ACC112 (cell line): ENCODE measurements at regions not wholly inside any gene's neighbourhood (a gene's known extent, or its start where the extent isn't known, plus 50 kb on each side); places are given as distances from the start of the nearest gene placed in this dataset.

Source experiments
- H2AFZ ChIP-seq: fragments of 200-600 bp; sonication (generic); one replicate; pipeline ENCODE4 v1.6.0; 2017; ENCODE audit warnings: antibody characterized with exemption, low read length; ENCODE audit not compliant: unreplicated experiment
- H3K27ac ChIP-seq: fragments of 200-600 bp; sonication (generic); 2 replicates; pipeline ENCODE4 v1.5.1; 2014; ENCODE audit warnings: low read depth, mild to moderate bottlenecking, antibody characterized with exemption, low read length, moderate library complexity
- H3K27me3 ChIP-seq: fragments of 200-600 bp; sonication (generic); 2 replicates; pipeline ENCODE4 v1.6.1; 2014; ENCODE audit warnings: mild to moderate bottlenecking, antibody characterized with exemption, low read length, moderate library complexity, mixed read lengths; ENCODE audit not compliant: insufficient read depth
- H3K36me3 ChIP-seq: fragments of 200-600 bp; sonication (generic); 2 replicates; pipeline ENCODE4 v1.6.1; 2016; ENCODE audit warnings: mild to moderate bottlenecking, antibody characterized with exemption, low read length, moderate library complexity, mixed read lengths; ENCODE audit not compliant: insufficient read depth
- H3K4me1 ChIP-seq: fragments of 200-600 bp; sonication (generic); one replicate; pipeline ENCODE4 v1.6.1; 2016; ENCODE audit warnings: low read length, mixed read lengths; ENCODE audit not compliant: insufficient read depth, unreplicated experiment, control insufficient read depth
- H3K4me3 ChIP-seq: fragments of 200-600 bp; sonication (generic); 2 replicates; pipeline ENCODE4 v1.5.1; 2014; ENCODE audit warnings: mild to moderate bottlenecking, low read depth, low read length
- H3K79me2 ChIP-seq: fragments of 200-600 bp; sonication (generic); one replicate; pipeline ENCODE4 v1.6.0; 2016; ENCODE audit warnings: low read length; ENCODE audit not compliant: control insufficient read depth, unreplicated experiment, insufficient read depth

DNA sequence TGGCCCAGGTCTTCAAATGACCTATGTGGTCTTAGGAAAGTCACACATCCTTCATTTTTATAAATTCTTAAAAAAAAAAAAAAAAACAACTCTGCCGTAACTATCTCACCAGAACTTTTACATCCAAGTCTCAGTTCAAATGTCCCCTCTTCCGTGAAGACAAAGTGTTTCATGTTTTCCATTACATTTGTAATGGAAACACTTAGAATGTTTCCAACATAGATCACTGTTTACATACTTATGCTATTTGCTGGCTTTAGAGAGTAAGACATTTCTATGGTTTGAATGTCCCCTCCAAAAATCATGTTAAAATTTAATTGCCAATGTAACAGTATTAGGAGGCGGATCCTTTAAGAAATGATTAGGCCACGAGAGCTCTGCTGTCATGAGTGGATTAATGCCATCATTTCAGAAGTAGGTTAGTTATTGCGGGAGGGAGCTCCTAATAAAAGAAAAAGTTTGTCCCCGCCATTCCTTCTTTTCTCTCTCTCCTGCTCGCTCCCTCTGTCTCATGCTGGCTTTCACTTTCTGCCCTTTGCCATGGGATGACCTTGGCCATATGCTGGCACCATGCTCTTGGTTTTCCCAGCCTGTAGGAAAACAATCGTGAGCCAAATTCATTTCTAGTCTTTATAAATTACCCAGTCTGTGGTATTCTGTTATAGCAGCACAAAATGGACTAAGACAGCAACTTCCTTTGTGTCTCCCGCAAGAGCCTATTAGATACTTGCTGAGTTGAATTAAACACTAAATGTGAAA, 887.8 kb upstream of the SOX9 start:
- H3K79me2 ChIP-seq: no peaks in the 10 kb centered on the region
- no peaks in the 10 kb centered on the region for H3K4me1 ChIP-seq
- no peak overlapping the region for H2AFZ ChIP-seq
- no peaks in the 10 kb centered on the region for H3K36me3 ChIP-seq
- H3K27me3 ChIP-seq: no peaks in the 10 kb centered on the region
- H3K27ac ChIP-seq: no peak overlapping the region
- H3K4me3 ChIP-seq: no peak overlapping the region

DNA sequence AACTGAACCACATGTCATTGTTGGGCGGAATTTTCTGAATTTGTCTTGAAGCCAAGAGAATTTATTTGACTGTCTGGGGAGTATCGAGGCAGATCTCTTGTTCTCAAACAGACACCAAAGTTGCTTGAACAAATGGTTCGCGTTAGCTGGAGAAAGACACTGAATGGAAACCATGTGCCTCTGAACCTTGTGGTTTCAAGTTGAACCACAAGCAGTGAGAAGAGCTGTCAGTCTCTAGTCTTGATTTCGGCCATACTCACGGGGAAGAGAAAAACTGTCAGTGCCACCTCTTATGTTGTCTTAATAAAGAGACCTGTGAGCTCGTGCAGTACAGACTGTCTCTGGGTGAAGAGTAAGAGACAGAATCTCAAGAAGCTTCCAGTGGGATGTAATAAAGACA, 886.5 kb upstream of the SOX9 start:
- no peaks in the 10 kb centered on the region for H3K4me1 ChIP-seq
- H3K27ac ChIP-seq: no peak overlapping the region
- no peaks in the 10 kb centered on the region for H3K36me3 ChIP-seq
- H3K79me2 ChIP-seq: no peaks in the 10 kb centered on the region
- no peak overlapping the region for H2AFZ ChIP-seq
- H3K27me3 ChIP-seq: no peaks in the 10 kb centered on the region
- no peak overlapping the region for H3K4me3 ChIP-seq

DNA sequence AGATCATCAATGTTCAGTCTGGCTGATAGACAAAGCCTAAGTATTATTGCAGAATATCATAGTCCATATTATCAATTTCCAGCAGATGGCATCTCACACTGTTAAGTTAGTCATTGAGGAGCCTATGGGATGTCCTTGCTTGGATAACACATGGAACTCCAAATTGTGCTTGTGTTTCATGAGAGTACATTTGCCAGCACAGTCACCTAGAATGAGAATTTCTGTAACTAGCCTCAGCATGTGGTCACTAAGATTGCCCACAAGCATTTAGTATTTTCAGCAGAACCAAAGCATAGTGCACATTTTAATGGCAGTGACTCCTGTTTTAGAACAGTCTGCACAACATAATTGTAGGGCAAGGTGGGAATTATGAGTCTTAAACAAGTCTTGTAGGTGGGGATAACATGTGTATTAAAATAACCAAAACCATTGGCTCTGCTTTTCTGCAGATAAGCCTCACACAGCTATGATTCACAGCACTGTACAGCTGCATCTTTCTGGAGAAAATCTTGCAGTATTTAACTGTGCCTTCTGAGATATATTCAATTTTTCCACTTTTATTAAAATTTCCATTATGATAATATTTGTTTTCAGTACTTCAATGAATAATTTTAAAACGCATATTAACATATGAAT, 882.8 kb upstream of the SOX9 start:
- no peak overlapping the region for H2AFZ ChIP-seq
- H3K27ac ChIP-seq: no peak overlapping the region
- H3K36me3 ChIP-seq: no peaks in the 10 kb centered on the region
- no peaks in the 10 kb centered on the region for H3K4me1 ChIP-seq
- H3K27me3 ChIP-seq: no peaks in the 10 kb centered on the region
- no peaks in the 10 kb centered on the region for H3K79me2 ChIP-seq
- H3K4me3 ChIP-seq: no peak overlapping the region

DNA sequence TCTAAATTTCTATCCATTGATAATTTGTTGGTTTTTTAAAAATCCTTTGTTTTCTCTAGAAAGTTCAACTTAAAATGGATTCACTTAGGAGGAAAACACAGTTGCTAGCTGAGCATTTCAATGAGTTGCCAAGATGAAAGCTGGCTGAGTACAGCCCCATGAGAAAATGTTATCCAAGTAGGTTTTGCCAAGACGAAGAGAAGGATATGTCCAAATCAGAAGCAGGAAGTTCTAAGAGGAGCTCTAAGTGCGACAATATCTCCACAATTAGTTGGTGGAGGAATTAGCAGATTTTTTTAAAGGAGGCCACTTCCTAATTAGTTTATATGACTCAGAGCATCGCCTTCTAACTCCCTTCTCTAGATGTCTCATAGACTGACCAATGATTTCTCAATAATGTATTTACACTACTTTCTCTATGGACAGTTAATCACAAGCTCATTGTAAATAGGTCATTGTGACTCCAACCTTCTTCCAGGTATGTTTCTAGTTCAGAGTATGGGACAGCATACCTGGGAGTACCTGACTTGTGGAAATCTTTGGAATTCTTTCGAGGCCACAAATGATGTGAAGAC, 873.3 kb upstream of the SOX9 start:
- no peak overlapping the region for H3K27ac ChIP-seq
- no peak overlapping the region for H3K4me3 ChIP-seq
- no peak overlapping the region for H2AFZ ChIP-seq
- H3K36me3 ChIP-seq: no peaks in the 10 kb centered on the region
- no peaks in the 10 kb centered on the region for H3K27me3 ChIP-seq
- H3K4me1 ChIP-seq: no peaks in the 10 kb centered on the region
- H3K79me2 ChIP-seq: no peaks in the 10 kb centered on the region

DNA sequence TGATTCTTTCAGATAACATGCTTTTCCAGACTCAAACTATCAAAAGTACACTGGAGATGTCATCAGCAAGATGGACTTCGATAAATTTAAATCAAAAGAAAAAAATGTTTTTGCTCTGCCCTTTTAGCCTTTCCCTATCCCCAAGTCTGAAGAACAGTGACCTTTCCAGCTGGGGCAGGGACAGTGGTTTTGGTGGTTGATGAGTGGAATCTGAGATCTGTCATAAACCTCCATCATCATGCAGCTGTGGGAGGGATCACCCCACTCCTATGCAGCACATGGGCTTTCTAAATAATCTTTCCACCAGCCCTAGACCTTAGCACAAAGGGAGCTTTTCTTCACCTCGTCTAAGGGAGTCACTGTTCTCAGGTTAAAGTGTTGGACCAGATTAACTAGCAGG, 869.5 kb upstream of the SOX9 start:
- no peak overlapping the region for H3K27ac ChIP-seq
- no peaks in the 10 kb centered on the region for H3K4me1 ChIP-seq
- H3K36me3 ChIP-seq: no peaks in the 10 kb centered on the region
- H3K27me3 ChIP-seq: peaks cover 8% of the 10 kb centered on the region; the same call in 1 of the 2 replicates
- no peaks in the 10 kb centered on the region for H3K79me2 ChIP-seq
- H3K4me3 ChIP-seq: no peak overlapping the region
- H2AFZ ChIP-seq: no peak overlapping the region

DNA sequence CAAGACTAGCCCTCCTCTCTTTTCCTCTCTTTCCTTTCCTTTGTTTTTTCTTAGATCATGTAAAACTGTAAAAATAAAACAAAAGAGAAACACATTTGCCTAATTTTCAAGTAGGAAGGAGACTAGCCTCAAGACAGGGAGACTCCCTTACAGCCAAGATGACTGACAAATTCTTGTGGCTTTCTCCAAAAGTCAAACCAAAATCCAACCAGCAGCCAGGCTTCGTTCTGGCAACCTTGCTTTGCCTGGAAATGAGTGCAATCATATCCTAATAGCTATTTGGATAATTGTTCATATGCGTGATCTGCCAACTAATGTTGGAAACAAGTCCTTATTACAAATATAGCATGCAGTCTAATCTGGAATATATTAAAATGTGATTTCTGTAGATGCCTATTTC, 868.9 kb upstream of the SOX9 start:
- H3K79me2 ChIP-seq: no peaks in the 10 kb centered on the region
- no peaks in the 10 kb centered on the region for H3K36me3 ChIP-seq
- H2AFZ ChIP-seq: no peak overlapping the region
- no peak overlapping the region for H3K4me3 ChIP-seq
- H3K4me1 ChIP-seq: no peaks in the 10 kb centered on the region
- peaks cover 8% of the 10 kb centered on the region; the same call in 1 of the 2 replicates for H3K27me3 ChIP-seq
- H3K27ac ChIP-seq: no peak overlapping the region

DNA sequence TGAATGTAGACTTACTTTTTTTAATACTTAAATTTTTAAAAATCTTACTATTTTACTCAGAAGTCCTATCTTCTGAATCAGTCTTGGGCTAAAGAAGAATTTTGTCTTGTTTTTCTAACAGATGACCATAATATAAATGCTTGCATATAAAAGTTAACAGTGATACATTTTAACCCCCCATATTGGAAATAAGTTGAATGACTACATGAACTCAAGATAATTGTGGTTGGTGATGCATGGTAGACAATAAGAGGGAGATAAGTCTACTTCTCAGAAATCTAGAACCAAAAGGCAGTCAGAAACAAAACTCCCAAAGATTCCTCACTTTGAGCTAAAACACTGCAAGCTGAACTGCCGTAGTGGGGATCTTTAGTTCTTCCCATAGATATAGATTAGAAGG, 868.4 kb upstream of the SOX9 start:
- no peak overlapping the region for H2AFZ ChIP-seq
- no peaks in the 10 kb centered on the region for H3K4me1 ChIP-seq
- peaks cover 8% of the 10 kb centered on the region; the same call in 1 of the 2 replicates for H3K27me3 ChIP-seq
- H3K27ac ChIP-seq: no peak overlapping the region
- H3K4me3 ChIP-seq: no peak overlapping the region
- no peaks in the 10 kb centered on the region for H3K79me2 ChIP-seq
- H3K36me3 ChIP-seq: no peaks in the 10 kb centered on the region

DNA sequence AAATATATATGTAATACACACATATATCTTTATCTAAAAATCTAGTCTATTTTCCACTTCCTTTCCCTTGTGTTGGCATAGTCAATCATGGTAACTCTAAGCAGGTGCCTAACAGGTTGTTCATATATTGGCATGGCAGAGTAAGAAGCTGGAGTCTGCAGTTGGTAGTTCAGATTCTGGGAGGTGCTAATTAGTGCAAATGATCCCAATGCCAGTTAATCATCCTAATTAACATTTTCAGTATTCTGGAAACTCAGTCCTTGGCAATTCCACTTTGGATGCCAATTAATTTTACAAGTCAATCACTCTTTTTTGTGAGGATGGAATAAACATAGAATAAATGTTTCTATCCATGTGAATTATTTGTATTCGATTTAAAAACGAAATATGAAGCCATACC, 863.7 kb upstream of the SOX9 start:
- Histone ChIP-seq H3K4me3 (no peak overlapping the region), H3K27ac (no peak overlapping the region), H3K36me3 (no peaks in the 10 kb centered on the region), H3K27me3 (peaks cover 8% of the 10 kb centered on the region; the same call in 1 of the 2 replicates), H2AFZ (no peak overlapping the region), H3K79me2 (no peaks in the 10 kb centered on the region), H3K4me1 (no peaks in the 10 kb centered on the region)

DNA sequence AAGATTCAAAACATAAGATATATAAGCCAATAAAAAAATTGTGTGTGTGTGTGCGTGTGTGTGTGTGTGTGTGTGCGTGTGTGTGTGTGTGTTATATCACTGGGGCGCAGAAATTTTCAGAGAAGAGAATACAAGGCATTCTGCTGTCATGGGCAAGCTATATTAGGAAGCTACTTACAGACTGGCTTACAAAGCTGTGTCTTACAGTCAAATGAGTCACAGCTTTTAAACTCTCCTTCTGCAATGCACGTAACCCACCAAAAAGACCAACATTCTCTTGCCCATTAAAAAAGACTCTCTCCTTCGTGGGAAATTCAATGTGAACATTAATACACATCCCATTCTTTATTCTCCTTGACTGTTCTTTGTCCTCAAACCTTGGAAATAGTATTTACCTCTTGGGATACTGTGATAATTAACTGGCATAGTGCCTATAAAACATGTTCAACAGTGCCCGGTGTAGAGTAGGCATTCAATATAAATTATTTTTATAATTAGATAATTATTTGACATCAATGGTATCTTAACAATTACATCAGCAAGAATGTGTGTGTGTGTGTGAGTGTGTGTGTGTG, 860.4 kb upstream of the SOX9 start:
- H3K4me3 ChIP-seq: no peak overlapping the region
- H3K27ac ChIP-seq: no peak overlapping the region
- H3K36me3 ChIP-seq: no peaks in the 10 kb centered on the region
- no peaks in the 10 kb centered on the region for H3K4me1 ChIP-seq
- H3K27me3 ChIP-seq: no peaks in the 10 kb centered on the region
- H2AFZ ChIP-seq: peak overlapping the region; percentile 34
- H3K79me2 ChIP-seq: no peaks in the 10 kb centered on the region

DNA sequence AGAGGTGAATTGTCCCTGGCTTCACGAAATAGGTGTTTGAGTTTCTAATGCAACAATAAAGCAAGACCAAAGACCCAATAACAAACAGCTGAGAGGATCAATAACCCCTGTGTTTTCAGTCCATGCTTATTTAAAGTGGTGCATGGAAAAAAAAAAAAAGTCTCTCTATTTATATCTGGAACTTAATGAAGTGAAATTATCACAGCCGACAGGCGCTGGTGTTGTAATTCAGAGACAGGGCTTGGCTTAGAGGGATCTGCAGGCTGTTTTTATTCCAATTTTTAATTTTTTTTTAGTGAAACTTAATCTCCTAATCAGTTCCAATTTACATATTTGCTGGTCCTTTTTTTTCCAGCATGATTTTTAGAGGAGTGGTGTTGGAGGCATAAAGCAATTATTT, 858.2 kb upstream of the SOX9 start:
- H3K4me3 ChIP-seq: no peak overlapping the region
- no peaks in the 10 kb centered on the region for H3K27me3 ChIP-seq
- no peak overlapping the region for H3K27ac ChIP-seq
- H3K36me3 ChIP-seq: no peaks in the 10 kb centered on the region
- no peaks in the 10 kb centered on the region for H3K79me2 ChIP-seq
- no peak overlapping the region for H2AFZ ChIP-seq
- no peaks in the 10 kb centered on the region for H3K4me1 ChIP-seq
